Activated T-cell treated with anti-CD3 and anti-CD28 coated beads, Interleukin-2, amount 50 U/mL, for 48 hours (primary cell): ENCODE measurements at regions not wholly inside any gene's neighbourhood (a gene's known extent, or its start where the extent isn't known, plus 50 kb on each side); places are given as distances from the start of the nearest gene placed in this dataset.
"Not testable (repeated sequence)": the region's sequence is repeated elsewhere in the genome, so short reads cannot be mapped to it uniquely, and the experiment has no call there.

Experiments
- DNase-seq, 2 experiments: peaks; one replicate each; pipeline ENCODE4 v3.0.0-alpha.2; 2020

GRCh38 chr14:81971911-81972310 lies 438.3 kb upstream of the SEL1L start:
- DNase-seq, result no peak

- no peak for DNase-seq
Observed at GRCh38 chr14:81972601-81973000, 438.9 kb upstream of the SEL1L start.

DNA sequence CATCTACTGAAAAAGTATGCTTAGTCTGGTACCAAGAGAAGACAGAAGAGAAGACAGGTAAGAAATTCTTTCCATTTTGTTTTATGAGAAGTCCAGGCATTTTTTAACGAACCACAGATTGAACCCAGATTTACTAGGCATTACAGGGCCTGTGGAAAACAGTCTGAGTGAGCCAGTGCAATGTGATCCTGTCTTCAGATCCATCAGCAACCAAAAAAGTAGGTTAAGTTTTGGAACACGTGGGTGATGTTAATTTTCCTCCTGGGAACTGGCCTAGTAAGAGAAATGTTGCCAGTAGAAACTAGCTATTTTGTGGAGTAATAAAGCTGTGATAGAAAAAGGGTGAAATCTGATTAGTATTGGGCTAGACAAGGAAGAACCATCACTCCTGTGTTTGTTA lies 440.9 kb upstream of the SEL1L start:
- no peak for DNase-seq

DNA sequence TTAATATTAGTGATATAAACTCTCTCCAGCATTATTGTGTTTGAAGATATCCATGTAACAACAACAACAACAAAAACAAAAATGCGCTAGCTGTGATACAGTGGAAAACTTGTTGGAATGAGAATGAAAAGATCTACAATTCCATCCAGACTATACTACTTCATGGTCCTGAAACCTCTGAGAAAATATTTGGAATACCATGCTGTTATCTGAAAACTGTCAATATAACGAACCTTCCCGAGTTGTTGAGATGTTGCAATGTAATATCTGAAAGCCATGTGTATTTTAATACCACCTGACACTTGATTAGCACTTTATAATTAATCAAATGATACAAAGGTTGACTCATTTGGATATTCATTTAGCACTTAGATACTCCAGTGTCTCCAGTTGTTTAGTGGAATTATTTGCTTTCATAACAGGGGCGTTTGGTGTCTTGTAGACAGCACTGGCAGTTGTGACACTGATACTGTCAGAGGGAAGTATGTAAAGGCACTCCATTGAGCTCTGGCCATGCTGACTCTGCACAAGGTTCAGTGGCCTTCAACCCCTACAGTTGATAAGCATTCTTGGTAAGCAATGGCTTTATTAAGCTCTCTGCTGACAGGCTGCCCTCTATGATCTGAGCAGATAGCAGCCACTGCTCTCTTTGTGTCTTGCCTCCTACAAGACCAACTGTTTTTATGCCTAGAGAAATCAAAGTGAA lies 447.1 kb upstream of the SEL1L start:
- DNase-seq, result no peak

- DNase-seq, result no peak
Observed at GRCh38 chr14:81981307-81981675, 447.6 kb upstream of the SEL1L start.

DNA sequence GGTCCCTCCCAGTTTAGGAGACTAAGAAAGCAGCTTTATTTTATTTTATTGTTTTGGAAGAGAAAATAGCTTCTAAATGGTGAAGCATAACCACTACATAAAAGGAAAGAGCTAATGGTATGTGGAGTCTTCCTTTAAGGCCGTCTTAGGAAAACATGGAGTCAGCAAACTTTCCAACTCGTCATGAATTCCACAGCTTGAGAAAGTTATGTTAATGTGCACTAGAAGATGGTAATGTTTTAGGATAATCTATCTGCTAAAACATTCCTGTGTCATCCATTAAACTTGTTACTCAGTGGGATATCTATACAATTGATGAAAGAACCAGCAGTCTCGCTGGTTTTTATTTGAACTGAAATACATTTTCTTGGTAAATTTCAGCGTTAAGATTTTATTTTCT lies 448.4 kb upstream of the SEL1L start:
- DNase-seq, result no peak

- no peak for DNase-seq
Observed at GRCh38 chr14:81986005-81986404, 452.4 kb upstream of the SEL1L start.

DNA sequence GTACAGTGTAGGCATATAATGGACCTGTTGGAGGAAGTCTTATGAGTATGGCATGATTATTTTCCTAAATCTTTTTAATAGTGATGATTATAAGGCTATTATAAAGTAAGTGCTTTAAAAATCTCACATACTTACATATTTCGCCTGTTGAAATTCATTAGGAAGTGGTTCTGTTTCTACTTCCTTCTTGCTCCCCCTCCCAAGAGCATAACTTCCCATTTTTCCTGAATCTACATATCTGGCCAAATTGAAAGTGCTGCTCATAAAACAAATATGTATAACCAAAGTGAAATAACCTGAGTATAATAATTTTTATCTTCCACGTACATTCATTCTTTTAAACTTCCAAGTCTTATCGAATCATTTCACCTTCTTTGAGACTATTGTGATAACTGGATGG lies 455.6 kb upstream of the SEL1L start:
- DNase-seq, result no peak

GRCh38 chr14:81990312-81990761 lies 456.7 kb upstream of the SEL1L start:
- DNase-seq, result peak; percentile 29 to 46

DNA sequence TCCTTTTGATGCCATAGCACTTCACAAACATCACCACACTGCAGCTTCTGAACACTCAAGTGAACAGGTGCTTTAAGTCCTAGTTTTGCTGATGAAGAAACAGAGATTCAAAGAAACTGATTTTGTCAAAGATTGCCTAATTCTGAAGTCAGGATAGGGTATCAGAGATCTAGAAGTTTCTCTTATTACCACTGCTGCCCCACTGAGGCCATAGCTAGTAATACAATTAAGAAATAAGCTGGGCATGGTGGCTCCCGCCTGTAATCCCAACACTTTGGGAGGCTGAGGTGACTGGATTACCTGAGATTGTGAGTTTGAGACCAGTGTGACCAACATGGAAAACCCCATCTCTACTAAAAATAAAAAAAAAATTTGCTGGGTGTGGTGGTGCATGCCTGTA lies 458.3 kb upstream of the SEL1L start:
- DNase-seq, result no peak

DNA sequence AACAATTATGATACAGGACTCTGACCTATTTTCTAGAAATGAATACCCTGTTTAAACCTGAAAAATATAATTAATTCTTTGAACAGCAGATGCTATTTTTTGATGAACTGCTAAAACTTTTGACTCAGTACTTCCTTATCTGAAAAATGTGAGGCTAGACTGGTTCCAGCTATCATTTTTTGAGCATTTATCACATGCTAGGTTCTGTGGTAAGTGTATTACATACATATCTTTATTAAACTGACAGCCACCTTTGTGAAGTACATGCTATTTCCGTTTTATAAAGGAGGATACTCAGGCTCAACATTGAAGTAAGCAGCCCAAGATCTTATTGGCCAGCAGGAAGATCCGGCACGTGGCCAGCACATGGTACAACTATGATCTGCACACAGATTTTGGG lies 459.8 kb upstream of the SEL1L start:
- no peak for DNase-seq

GRCh38 chr14:82003426-82003825 lies 469.8 kb upstream of the SEL1L start:
- no peak for DNase-seq

DNA sequence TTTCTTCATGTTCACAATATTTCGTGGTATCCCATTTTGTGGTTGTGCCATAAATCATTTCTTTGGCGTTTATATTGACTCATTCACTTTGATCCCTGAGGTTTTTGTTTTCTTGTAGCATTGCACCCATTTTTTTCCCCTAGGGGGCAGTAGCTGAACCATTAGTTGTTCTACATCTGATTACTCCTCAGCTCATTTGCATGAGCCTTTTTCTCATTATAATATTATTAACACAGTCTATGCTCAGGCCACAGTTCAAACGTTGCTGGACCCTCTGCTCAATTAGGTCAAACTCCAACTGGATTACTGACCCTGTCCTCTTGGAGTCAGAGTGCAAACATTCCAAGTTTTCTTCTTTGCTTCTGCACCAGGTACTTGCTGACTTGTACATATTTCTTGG lies 475.4 kb upstream of the SEL1L start:
- DNase-seq, result no peak

DNA sequence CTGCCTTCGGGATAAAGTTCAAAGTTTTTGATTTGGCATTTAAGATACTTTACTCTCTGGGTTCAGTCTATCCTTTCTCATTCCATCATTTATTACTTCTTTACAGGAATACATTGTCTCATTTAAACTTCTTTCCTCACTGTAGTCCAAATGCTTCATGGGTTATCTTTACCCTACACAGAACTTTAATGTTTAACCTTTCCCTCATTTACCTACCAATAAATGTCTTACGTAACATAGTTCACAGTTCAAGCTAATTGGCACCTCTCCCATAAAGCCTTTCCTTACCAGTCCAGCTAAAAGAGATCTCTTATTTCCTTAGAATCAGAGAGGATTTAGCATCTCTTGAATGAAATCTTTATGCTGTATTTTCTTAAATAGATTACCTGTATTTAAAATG lies 476.3 kb upstream of the SEL1L start:
- no peak for DNase-seq

DNA sequence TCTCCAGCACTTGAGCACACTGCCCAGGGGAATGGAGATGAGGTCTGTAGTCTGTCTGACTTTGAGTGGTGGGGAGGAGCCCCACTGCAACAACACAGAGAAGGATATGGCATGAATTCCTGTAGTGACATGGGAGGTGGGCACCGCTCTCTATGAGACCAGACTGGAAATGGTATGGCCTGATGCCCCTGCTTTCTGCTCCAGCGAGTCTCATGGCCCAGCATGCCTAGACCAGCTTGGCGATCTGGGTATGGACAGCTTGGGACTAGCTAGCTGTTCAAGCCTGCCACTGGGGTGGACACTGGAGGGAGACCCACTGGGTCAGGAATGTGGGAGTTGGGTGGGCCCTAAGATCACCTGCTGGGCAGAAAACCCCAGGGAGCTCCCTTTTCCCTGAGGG lies 477.8 kb upstream of the SEL1L start:
- DNase-seq, result no peak

DNA sequence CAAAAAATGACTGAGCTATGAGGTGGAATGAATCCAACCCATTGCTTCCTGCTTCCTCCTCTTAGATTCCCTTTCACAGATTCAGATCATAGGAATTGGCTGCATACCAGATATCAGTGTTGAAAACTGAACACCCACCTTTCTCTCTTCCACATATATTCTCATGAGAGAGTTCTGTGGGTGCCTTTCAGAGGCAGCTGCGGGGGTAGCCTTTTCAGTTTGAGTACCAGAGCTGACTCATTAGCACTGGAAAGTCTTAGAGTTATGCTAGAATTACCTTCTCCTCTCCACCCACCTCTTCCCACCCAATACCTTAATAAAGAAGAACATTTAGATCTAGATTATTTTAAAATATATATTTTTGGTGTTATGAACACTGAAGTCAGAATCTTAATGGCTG lies 495.4 kb upstream of the SEL1L start:
- no peak for DNase-seq

DNA sequence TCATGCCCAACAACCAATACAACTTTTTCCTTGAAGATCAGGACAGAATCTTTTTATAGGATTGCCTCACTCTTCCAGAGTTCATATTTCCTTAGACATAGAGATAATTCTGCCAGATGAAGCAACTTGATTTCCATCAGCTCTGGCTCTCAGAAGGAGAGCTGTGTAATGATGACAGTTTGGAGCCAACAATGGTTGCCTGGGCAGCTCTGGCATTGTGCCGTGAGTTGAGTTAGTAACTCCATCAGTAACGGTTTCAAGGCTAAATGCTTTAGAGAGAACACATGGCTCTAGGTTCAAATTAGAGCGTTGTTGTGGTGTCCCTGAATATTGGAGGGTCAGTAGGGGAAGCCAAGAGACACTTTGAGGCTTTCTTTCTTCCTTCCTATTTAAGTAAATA lies 501.7 kb upstream of the SEL1L start:
- DNase-seq, result no peak

DNA sequence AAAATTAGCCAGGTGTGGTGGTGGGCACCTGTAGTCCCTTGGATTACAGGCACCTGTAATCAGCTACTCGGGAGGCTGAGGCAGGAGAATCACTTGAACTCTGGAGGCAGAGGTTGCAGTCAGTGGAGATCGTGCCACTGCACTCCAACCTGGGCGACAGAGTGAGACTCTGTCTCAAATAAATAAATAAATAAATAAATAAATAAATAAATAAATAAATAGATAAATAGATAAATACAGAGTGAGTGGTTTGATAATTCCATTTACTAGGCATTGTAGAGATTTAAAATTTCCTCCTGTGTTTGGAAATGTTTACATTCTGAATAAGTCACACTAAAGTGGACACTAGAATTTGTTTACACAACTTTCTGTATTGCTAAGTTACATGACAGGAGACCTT lies 504.4 kb upstream of the SEL1L start:
- not testable (repeated sequence) for DNase-seq

DNA sequence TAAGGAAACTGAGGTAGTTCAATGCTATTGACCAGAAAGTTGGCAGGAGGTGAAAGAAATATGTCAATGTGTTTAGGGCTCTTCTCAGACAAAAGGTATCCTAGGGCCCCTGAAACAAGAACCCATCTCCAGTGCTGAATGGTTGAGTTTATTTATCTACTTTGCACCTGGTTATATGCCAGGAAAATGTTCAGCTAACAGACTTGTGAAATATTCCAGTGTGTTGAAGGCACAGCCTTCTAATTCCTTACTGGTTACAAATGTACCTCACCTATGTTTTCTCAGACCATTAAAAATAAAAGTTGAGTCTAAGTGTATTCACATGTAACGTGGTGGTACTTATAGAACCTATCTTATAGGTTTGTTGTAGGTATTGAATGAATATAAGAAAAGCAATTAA lies 511.7 kb upstream of the SEL1L start:
- DNase-seq, result no peak

DNA sequence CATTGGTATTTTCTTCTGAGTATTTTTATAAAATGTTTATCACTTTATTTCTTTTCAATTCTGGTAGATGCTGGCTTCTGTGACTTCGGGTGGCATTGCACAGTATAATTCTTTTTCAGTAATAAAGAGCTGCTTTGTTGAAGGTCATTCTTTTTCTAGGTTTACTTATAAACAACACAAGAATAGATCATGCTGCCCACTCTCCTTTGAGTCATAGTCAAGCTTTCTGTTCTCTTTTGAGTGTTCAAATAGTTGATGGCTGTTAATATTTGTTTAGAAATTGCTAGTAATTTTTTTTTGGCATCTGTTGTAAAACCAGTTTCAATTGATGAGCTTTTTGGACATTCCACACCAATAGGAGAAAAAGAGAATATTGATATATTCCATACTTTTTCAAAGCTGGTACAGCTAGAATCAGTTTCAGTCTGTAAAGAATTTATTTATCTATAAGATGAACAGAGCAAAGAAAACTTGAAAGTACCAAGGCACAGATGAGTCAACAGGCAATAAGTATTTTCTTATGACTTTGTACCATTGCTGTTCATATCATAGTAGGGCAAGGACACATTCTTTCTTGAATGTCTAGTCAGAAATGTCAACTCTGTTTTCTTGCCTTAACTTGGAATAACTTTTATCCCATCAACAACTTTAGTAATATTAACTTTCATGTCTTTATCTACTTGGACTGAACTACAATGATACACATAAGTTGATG lies 513.0 kb upstream of the SEL1L start:
- DNase-seq, result no peak

DNA sequence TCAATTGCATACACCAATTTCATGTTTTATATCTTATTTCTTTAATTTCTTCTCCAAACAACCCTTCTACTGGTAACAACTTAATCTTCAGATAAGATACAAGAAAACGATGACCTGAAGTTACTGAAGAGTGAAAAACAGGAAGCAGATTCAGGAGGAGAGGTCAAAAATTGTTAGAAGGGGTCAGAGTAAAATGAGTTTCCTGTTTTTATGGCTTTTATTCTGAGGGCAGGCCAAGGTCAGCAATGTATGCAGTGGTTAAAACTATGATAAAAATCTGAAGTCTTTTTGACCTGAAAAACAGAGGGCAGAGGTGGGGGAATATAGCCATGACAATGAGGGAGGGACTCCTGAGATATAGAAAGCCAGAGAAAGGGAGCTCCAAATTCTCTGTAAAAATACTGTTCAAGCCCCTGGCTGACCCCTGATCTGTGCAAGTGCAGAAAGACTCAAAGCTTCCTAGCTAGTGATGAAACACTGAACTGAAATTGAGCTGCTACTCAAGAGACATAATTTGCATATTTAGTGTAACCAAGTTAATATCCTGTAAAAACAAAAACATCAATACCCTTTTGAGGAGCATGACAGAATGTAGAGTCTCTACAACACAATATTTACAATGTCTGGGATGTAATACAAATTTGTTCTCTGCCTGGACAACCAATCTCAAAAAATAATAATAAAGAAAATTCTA lies 514.3 kb upstream of the SEL1L start:
- no peak for DNase-seq

DNA sequence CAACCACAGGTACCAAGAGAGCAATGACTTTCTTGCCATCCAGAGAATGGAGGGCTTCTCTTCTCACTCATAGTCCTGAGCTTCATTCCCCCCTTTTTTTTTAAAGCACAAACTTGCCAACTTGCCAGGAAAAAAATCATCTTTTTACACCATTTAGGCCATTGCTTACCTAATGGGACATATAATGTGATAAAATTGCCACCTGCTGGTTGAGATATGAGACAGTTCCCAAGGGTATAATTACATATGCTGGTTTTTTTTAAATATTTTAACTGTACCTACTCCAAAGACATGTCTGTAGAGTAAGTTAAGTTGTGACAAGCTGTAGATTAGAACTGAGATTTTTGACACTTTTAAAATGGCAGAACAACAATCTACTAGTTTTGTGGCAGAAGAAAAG lies 519.1 kb upstream of the SEL1L start:
- DNase-seq, result no peak

DNA sequence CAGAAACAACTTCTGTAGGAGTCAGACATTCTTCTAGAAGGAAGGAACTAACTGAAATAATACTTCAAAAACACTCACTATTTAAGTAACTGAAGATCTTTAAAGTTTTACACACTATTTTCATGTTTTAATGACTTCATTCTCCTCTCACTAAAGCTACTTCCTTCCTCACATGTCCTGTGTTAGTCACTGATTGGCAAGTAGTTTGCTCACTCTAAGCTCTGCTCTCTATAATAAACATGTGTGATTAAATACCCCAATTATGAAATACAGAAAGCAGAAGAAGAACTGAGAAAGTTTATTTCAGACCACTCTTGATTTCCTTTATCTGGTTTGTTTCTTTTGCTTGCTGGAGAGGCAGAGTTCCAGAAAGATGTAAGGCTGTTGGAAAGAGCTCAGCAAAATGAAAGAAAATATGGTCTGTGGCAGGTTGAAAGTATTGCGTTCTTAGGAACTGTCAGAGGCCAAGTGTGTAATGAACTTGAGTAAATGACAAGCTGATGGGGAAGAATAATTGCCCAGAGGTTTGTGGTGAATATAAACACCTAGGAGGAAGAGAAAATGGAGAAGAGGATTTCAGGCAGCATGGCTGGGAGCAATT lies 522.0 kb upstream of the SEL1L start:
- no peak for DNase-seq

DNA sequence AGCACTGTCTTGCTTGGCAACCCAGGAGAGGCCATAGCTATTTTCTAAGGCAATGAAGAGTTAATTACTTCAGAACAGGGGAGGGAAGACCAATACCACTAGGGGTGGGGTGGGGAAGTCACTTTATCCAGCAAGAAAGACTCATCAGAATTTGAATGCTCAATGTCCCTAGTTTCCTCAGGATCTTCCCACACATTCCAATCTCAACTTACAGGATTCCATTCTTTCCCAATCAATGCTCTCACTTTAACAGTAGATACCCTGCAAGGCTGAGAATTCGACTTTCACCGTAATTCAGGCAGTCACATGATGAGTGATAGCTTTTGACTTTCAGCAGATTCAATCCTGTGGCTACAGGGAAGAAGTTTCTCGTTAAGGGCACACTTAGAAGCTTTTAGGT lies 526.6 kb upstream of the SEL1L start:
- no peak for DNase-seq
